Peyer's patch (tissue), 4 donors: ENCODE measurements at regions not wholly inside any gene's neighbourhood (a gene's known extent, or its start where the extent isn't known, plus 50 kb on each side); places are given as distances from the start of the nearest gene placed in this dataset.

Source experiments
- POLR2A ChIP-seq, 2 donors: fragments of 450-650 bp; IDR thresholded peaks; one replicate each; pipeline ENCODE4 v1.5.1; 2017; ENCODE audit warnings: antibody characterized with exemption in 2 of 2, mild to moderate bottlenecking in 2 of 2, moderate library complexity in 2 of 2
- TF ChIP-seq, protein P1 (sequence below), 6 experiments: fragments of 450-650 bp in 4 of 6; fragments of 200-600 bp in 2 of 6; sonication (generic) in 1 of 6; IDR thresholded peaks; one replicate each; pipeline ENCODE4 v1.5.1; 2017 to 2019; ENCODE audit warnings: antibody characterized with exemption in 6 of 6, mild to moderate bottlenecking in 3 of 6, moderate library complexity in 1 of 6

DNA sequence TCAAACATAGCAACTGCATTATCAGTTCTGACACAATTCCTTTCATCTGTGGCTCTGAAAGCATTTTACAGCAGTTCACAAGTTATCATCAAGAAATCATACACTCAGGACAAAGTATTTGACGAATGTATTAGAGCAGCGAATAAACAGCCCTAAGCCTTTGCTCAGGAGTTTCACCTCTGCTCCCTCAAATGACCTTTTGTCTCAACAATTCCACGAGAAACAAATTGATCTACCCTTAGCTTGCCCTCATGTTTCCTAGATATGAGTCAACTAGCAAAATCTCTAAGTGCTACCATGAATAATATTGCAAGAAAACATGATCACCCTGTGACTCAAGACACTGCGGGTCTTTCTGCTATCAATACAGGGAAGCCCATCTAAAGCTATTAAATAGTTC is 396.1 kb downstream of the EFNB2 start:
- no peak for TF ChIP-seq POLR2A (IDR thresholded peaks at IDR 0.05)
- TF ChIP-seq, protein P1, sequence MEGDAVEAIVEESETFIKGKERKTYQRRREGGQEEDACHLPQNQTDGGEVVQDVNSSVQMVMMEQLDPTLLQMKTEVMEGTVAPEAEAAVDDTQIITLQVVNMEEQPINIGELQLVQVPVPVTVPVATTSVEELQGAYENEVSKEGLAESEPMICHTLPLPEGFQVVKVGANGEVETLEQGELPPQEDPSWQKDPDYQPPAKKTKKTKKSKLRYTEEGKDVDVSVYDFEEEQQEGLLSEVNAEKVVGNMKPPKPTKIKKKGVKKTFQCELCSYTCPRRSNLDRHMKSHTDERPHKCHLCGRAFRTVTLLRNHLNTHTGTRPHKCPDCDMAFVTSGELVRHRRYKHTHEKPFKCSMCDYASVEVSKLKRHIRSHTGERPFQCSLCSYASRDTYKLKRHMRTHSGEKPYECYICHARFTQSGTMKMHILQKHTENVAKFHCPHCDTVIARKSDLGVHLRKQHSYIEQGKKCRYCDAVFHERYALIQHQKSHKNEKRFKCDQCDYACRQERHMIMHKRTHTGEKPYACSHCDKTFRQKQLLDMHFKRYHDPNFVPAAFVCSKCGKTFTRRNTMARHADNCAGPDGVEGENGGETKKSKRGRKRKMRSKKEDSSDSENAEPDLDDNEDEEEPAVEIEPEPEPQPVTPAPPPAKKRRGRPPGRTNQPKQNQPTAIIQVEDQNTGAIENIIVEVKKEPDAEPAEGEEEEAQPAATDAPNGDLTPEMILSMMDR (IDR thresholded peaks at IDR 0.05), result no peak
